ENCODE measurements at regions not wholly inside any gene's neighbourhood (a gene's known extent, or its start where the extent isn't known, plus 50 kb on each side); places are given as distances from the start of the nearest gene placed in this dataset.

GRCh38 chr2:16314691-16315457 lies 350.8 kb downstream of the CYRIA start:
- DNase-seq: no peak

- no peak for DNase-seq
Observed at GRCh38 chr2:16314001-16314400, 351.6 kb downstream of the CYRIA start.

GRCh38 chr2:16313235-16313975 lies 352.2 kb downstream of the CYRIA start:
- no peak for DNase-seq

GRCh38 chr2:16312771-16313170 lies 352.9 kb downstream of the CYRIA start:
- DNase-seq: no peak

- no peak for DNase-seq
Observed at GRCh38 chr2:16311521-16312440, 353.9 kb downstream of the CYRIA start.

- no peak for DNase-seq
Observed at GRCh38 chr2:16308816-16309215, 356.8 kb downstream of the CYRIA start.

GRCh38 chr2:16304876-16305590 lies 360.6 kb downstream of the CYRIA start:
- DNase-seq: no peak

GRCh38 chr2:16303761-16304160 lies 361.9 kb downstream of the CYRIA start:
- DNase-seq: peak in 1 of 3 experiments; percentile 57

GRCh38 chr2:16303273-16303577 lies 362.4 kb downstream of the CYRIA start:
- no peak for DNase-seq

- DNase-seq: peak in 2 of 3 experiments; percentile 19 to 48
Observed at GRCh38 chr2:16302431-16303272, 362.3 kb downstream of the MYCN start.

GRCh38 chr2:16301961-16302360 lies 361.6 kb downstream of the MYCN start:
- no peak for DNase-seq

GRCh38 chr2:16298866-16299265 lies 358.5 kb downstream of the MYCN start:
- DNase-seq: no peak

GRCh38 chr2:16296331-16297250 lies 356.2 kb downstream of the MYCN start:
- peak in 1 of 3 experiments; percentile 11 for DNase-seq

GRCh38 chr2:16296038-16296290 lies 355.6 kb downstream of the MYCN start:
- DNase-seq: no peak

GRCh38 chr2:16294791-16295190 lies 354.4 kb downstream of the MYCN start:
- no peak for DNase-seq

- no peak for DNase-seq
Observed at GRCh38 chr2:16293871-16294270, 353.5 kb downstream of the MYCN start.

GRCh38 chr2:16293398-16293797 lies 353.0 kb downstream of the MYCN start:
- DNase-seq: no peak

- no peak for DNase-seq
Observed at GRCh38 chr2:16291731-16292550, 351.6 kb downstream of the MYCN start.

GRCh38 chr2:16291226-16291625 lies 350.9 kb downstream of the MYCN start:
- no peak for DNase-seq

Measured in NCI-H1417 (cell line).